HG02885 (cell line): ENCODE measurements at regions not wholly inside any gene's neighbourhood (a gene's known extent, or its start where the extent isn't known, plus 50 kb on each side); places are given as distances from the start of the nearest gene placed in this dataset.

Source experiments
- ATAC-seq: cut with Tn5 transposase; IDR thresholded peaks from one replicate; pipeline ENCODE4 v1.9.1; 2021; ENCODE audit warnings: mild to moderate bottlenecking; ENCODE audit not compliant: unreplicated experiment, poor library complexity

- ATAC-seq: no peak
These were observed 598.1 kb upstream of the ADGRL4 start for GRCh38 chr1:79604490-79605198.

GRCh38 chr1:79603843-79604242 lies 597.3 kb upstream of the ADGRL4 start:
- ATAC-seq: no peak

GRCh38 chr1:79599257-79599656 lies 592.7 kb upstream of the ADGRL4 start:
- ATAC-seq: no peak

- ATAC-seq: no peak
These were observed 589.4 kb upstream of the ADGRL4 start for GRCh38 chr1:79595931-79596330.

GRCh38 chr1:79594121-79594698 lies 587.7 kb upstream of the ADGRL4 start:
- no peak for ATAC-seq

GRCh38 chr1:79592707-79593106 lies 586.2 kb upstream of the ADGRL4 start:
- ATAC-seq: no peak

- ATAC-seq: no peak
These were observed 582.2 kb upstream of the ADGRL4 start for GRCh38 chr1:79588719-79589118.

- ATAC-seq: no peak
These were observed 580.7 kb upstream of the ADGRL4 start for GRCh38 chr1:79587229-79587628.

GRCh38 chr1:79585801-79586200 lies 579.3 kb upstream of the ADGRL4 start:
- ATAC-seq: no peak

GRCh38 chr1:79575424-79575823 lies 568.9 kb upstream of the ADGRL4 start:
- no peak for ATAC-seq

- no peak for ATAC-seq
These were observed 561.9 kb upstream of the ADGRL4 start for GRCh38 chr1:79568411-79568810.

- ATAC-seq: no peak
These were observed 555.0 kb upstream of the ADGRL4 start for GRCh38 chr1:79561521-79561978.

GRCh38 chr1:79556189-79556588 lies 549.7 kb upstream of the ADGRL4 start:
- no peak for ATAC-seq

GRCh38 chr1:79554688-79555087 lies 548.2 kb upstream of the ADGRL4 start:
- ATAC-seq: no peak

GRCh38 chr1:79551321-79551720 lies 544.8 kb upstream of the ADGRL4 start:
- no peak for ATAC-seq

GRCh38 chr1:79550402-79550801 lies 543.9 kb upstream of the ADGRL4 start:
- no peak for ATAC-seq

GRCh38 chr1:79549201-79549600 lies 542.7 kb upstream of the ADGRL4 start:
- ATAC-seq: no peak

- no peak for ATAC-seq
These were observed 541.0 kb upstream of the ADGRL4 start for GRCh38 chr1:79547514-79547913.

GRCh38 chr1:79543394-79543793 lies 536.9 kb upstream of the ADGRL4 start:
- no peak for ATAC-seq

GRCh38 chr1:79539001-79539400 lies 532.5 kb upstream of the ADGRL4 start:
- ATAC-seq: no peak

GRCh38 chr1:79532555-79532954 lies 526.0 kb upstream of the ADGRL4 start:
- no peak for ATAC-seq

GRCh38 chr1:79531790-79532189 lies 525.3 kb upstream of the ADGRL4 start:
- ATAC-seq: no peak
